Heart left ventricle (tissue), 13 donors: ENCODE measurements at regions not wholly inside any gene's neighbourhood (a gene's known extent, or its start where the extent isn't known, plus 50 kb on each side); places are given as distances from the start of the nearest gene placed in this dataset.

ENCODE experiments used
- CTCF ChIP-seq, 12 donors: fragments of 200-600 bp; sonication (generic) in 4 of 12; IDR thresholded peaks; one replicate each; pipeline versions ENCODE4 v1.5.0 to v1.8.0; 2018 to 2022; ENCODE audit warnings: antibody characterized with exemption in 12 of 12, mild to moderate bottlenecking in 5 of 12
- POLR2A ChIP-seq, 2 donors: fragments of 450-650 bp; IDR thresholded peaks; one replicate each; pipeline ENCODE4 v1.6.1; 2017; ENCODE audit warnings: antibody characterized with exemption in 2 of 2, mild to moderate bottlenecking in 2 of 2, moderate library complexity in 2 of 2
- donor health status: ischemic (EF 13 %, LVEDD 7.1; RV severe dilation, severe dysfunction).
- donor health status: DM: no; HTN: yes; CAD: no.
- donor health status: DM: no; HTN: no; CAD: no.
- donor health status: ischemic (EF 25% LVEDD 6.9; RV normal size, moderate dysfunction).
- donor health status: ischemic (EF 25% LVEDD 5.7; RV mildly dilated, moderate dysfunction).
- donor health status: ischemic (EF 35%, LVEDD 5.7; RV mildly dilated, moderate dysfunction).
- donor health status: nonischemic (EF 11% LVEDD 7.7; RV severe dilation, severe dysfunction).
- donor health status: DM: yes; HTN: yes; CAD: no.
- donor health status: PGD.
- donor health status: ischemic (EF 29% LVEDD 5.4; RV normal size, mild dysfunction).
- donor health status: nonischemic (EF 23%, LVEDD 6.1; RV moderate dilation, normal function).

- TF ChIP-seq CTCF (IDR thresholded peaks at IDR 0.05), result no peak
- no peak for TF ChIP-seq POLR2A (IDR thresholded peaks at IDR 0.05)
Observed at GRCh38 chr14:104316121-104316722, 177.8 kb downstream of the KIF26A start.
